ENCODE measurements at regions not wholly inside any gene's neighbourhood (a gene's known extent, or its start where the extent isn't known, plus 50 kb on each side); places are given as distances from the start of the nearest gene placed in this dataset.

- H3K4me1 ChIP-seq (ENCODE audit: control insufficient read depth in 1 of 2, insufficient read depth in 1 of 2, low read depth in 1 of 2, low read length in 1 of 2), result no peaks in the 10 kb centered on the region
- no peak overlapping the region for H3K27ac ChIP-seq
- no peaks in the 10 kb centered on the region for H3K27me3 ChIP-seq
- no peak overlapping the region for H3K4me3 ChIP-seq (ENCODE audit: low read depth in 1 of 2, low read length in 1 of 2)
- H3K36me3 ChIP-seq, result no peaks in the 10 kb centered on the region
- TF ChIP-seq CTCF (IDR thresholded peaks at IDR 0.05), result no peak
- H3K9me3 ChIP-seq, result no peaks in the 10 kb centered on the region
Measured at GRCh38 chr2:41972819-41973218, 75.0 kb upstream of the PKDCC start.

- no peak for TF ChIP-seq CTCF (IDR thresholded peaks at IDR 0.05)
- no peaks in the 10 kb centered on the region for H3K9me3 ChIP-seq
- no peaks in the 10 kb centered on the region for H3K27me3 ChIP-seq
- H3K36me3 ChIP-seq, result no peaks in the 10 kb centered on the region
- H3K4me3 ChIP-seq (ENCODE audit: low read depth in 1 of 2, low read length in 1 of 2), result no peak overlapping the region
- no peak overlapping the region for H3K27ac ChIP-seq
- no peaks in the 10 kb centered on the region for H3K4me1 ChIP-seq (ENCODE audit: control insufficient read depth in 1 of 2, insufficient read depth in 1 of 2, low read depth in 1 of 2, low read length in 1 of 2)
Measured at GRCh38 chr2:41973871-41974270, 74.0 kb upstream of the PKDCC start.

- Histone ChIP-seq H3K4me3 (ENCODE audit: low read depth in 1 of 2, low read length in 1 of 2) (no peak overlapping the region), H3K4me1 (ENCODE audit: control insufficient read depth in 1 of 2, insufficient read depth in 1 of 2, low read depth in 1 of 2, low read length in 1 of 2) (no peaks in the 10 kb centered on the region), H3K27ac (no peak overlapping the region), H3K36me3 (no peaks in the 10 kb centered on the region), H3K9me3 (no peaks in the 10 kb centered on the region), H3K27me3 (no peaks in the 10 kb centered on the region)
- TF ChIP-seq CTCF (IDR thresholded peaks at IDR 0.05), result no peak
Measured at GRCh38 chr2:41981417-41981816, 66.4 kb upstream of the PKDCC start.

- Histone ChIP-seq H3K27ac (no peak overlapping the region), H3K4me1 (ENCODE audit: control insufficient read depth in 1 of 2, insufficient read depth in 1 of 2, low read depth in 1 of 2, low read length in 1 of 2) (no peaks in the 10 kb centered on the region), H3K4me3 (ENCODE audit: low read depth in 1 of 2, low read length in 1 of 2) (no peak overlapping the region), H3K36me3 (no peaks in the 10 kb centered on the region), H3K9me3 (no peaks in the 10 kb centered on the region), H3K27me3 (peaks cover 4% of the 10 kb centered on the region)
- no peak for TF ChIP-seq CTCF (IDR thresholded peaks at IDR 0.05)
Measured at GRCh38 chr2:41985573-41986095, 62.2 kb upstream of the PKDCC start.

- no peaks in the 10 kb centered on the region for H3K9me3 ChIP-seq
- H3K4me1 ChIP-seq (ENCODE audit: control insufficient read depth in 1 of 2, insufficient read depth in 1 of 2, low read depth in 1 of 2, low read length in 1 of 2), result no peaks in the 10 kb centered on the region
- H3K27me3 ChIP-seq, result peaks cover 4% of the 10 kb centered on the region
- H3K36me3 ChIP-seq, result no peaks in the 10 kb centered on the region
- no peak overlapping the region for H3K4me3 ChIP-seq (ENCODE audit: low read depth in 1 of 2, low read length in 1 of 2)
- no peak overlapping the region for H3K27ac ChIP-seq
- TF ChIP-seq CTCF (IDR thresholded peaks at IDR 0.05), result no peak
Measured at GRCh38 chr2:41989501-41990180, 58.2 kb upstream of the PKDCC start.
